ENCODE measurements at regions not wholly inside any gene's neighbourhood (a gene's known extent, or its start where the extent isn't known, plus 50 kb on each side); places are given as distances from the start of the nearest gene placed in this dataset.
"Not testable (repeated sequence)": the region's sequence is repeated elsewhere in the genome, so short reads cannot be mapped to it uniquely, and the experiment has no call there.

GRCh38 chr6:114865506-114865905 lies 522.7 kb upstream of the HS3ST5 start:
- H3K9ac ChIP-seq (ENCODE audit: insufficient read depth, low read depth, low read length); POLR2A ChIA-PET; BruUV-seq (replicated peaks); H4K20me1 ChIP-seq (ENCODE audit: insufficient read depth, low read length); intact Hi-C loops (cut with micrococcal nuclease; ENCODE audit: unreplicated experiment); H3K36me3 ChIP-seq (replicated peaks in 1 of 2; ENCODE audit: control insufficient read depth in 1 of 2, insufficient read depth in 2 of 2, low read length in 2 of 2); H3K9me3 ChIP-seq (ENCODE audit: low read length); H3K4me2 ChIP-seq (ENCODE audit: low read depth, low read length); H3K27me3 ChIP-seq (ENCODE audit: control insufficient read depth in 1 of 2, insufficient read depth in 2 of 2, low read length in 2 of 2); in situ Hi-C loops (cut with HindIII; ENCODE audit: extremely low pct_ligation_motif_present, low pct_unique_long_range_greater_than_20kb); FAIRE-seq; H3K4me3 ChIP-seq (replicated peaks in 1 of 3; ENCODE audit: insufficient read depth in 1 of 3, low read depth in 2 of 3, low read length in 3 of 3); H3K79me2 ChIP-seq (ENCODE audit: insufficient read depth, low read length); ATAC-seq; DNase-seq (ENCODE audit: low spot score); H2AFZ ChIP-seq (ENCODE audit: low read length); H3K27ac ChIP-seq (ENCODE audit: extremely low read length, insufficient read depth, low read length); H3K4me1 ChIP-seq (ENCODE audit: insufficient read depth, low read length); CTCF ChIA-PET (ENCODE audit: low intra/inter-chr PET ratio, low total read pairs): not testable (repeated sequence)
- 42% methylated on average over 14 of the region's 14 CpGs for WGBS (ENCODE audit: low lambda C conversion rate)

GRCh38 chr6:114863610-114864009 lies 520.8 kb upstream of the HS3ST5 start:
- no peaks in the 10 kb centered on the region for H3K27me3 ChIP-seq (ENCODE audit: control insufficient read depth in 1 of 2, insufficient read depth in 2 of 2, low read length in 2 of 2)
- no peaks in the 10 kb centered on the region for H3K9me3 ChIP-seq (ENCODE audit: low read length)
- no peaks in the 10 kb centered on the region for H3K79me2 ChIP-seq (ENCODE audit: insufficient read depth, low read length)
- no peaks in the 10 kb centered on the region for H4K20me1 ChIP-seq (ENCODE audit: insufficient read depth, low read length)
- H3K4me1 ChIP-seq (ENCODE audit: insufficient read depth, low read length), result no peaks in the 10 kb centered on the region
- DNase-seq (ENCODE audit: low spot score), result no peak
- POLR2A ChIA-PET, result no interaction called here
- ATAC-seq, result no peak
- H3K27ac ChIP-seq (ENCODE audit: extremely low read length, insufficient read depth, low read length), result no peak overlapping the region
- FAIRE-seq, result no peak
- H3K36me3 ChIP-seq (replicated peaks in 1 of 2; ENCODE audit: control insufficient read depth in 1 of 2, insufficient read depth in 2 of 2, low read length in 2 of 2), result no peaks in the 10 kb centered on the region
- no peak overlapping the region for H2AFZ ChIP-seq (ENCODE audit: low read length)
- H3K4me2 ChIP-seq (ENCODE audit: low read depth, low read length), result no peak overlapping the region
- H3K9ac ChIP-seq (ENCODE audit: insufficient read depth, low read depth, low read length), result no peak overlapping the region
- WGBS (ENCODE audit: low lambda C conversion rate), result 1% methylated on average over 2 of the region's 2 CpGs
- CTCF ChIA-PET (ENCODE audit: low intra/inter-chr PET ratio, low total read pairs), result no interaction called here
- in situ Hi-C loops (cut with HindIII; ENCODE audit: extremely low pct_ligation_motif_present, low pct_unique_long_range_greater_than_20kb) (no loop called here), intact Hi-C loops (cut with micrococcal nuclease; ENCODE audit: unreplicated experiment) (no loop called here)
- no peak for TF ChIP-seq ZNF614 (CRISPR knock-in tag; IDR thresholded peaks at IDR 0.05; ENCODE audit: borderline replicate concordance)
- BruUV-seq (replicated peaks), result no TSS peak
- H3K4me3 ChIP-seq (replicated peaks in 1 of 3; ENCODE audit: insufficient read depth in 1 of 3, low read depth in 2 of 3, low read length in 3 of 3), result no peak overlapping the region

GRCh38 chr6:114862819-114863218 lies 520.0 kb upstream of the HS3ST5 start:
- intact Hi-C loops (cut with micrococcal nuclease; ENCODE audit: unreplicated experiment) (no loop called here), in situ Hi-C loops (cut with HindIII; ENCODE audit: extremely low pct_ligation_motif_present, low pct_unique_long_range_greater_than_20kb) (no loop called here)
- Histone ChIP-seq H3K36me3 (replicated peaks in 1 of 2; ENCODE audit: control insufficient read depth in 1 of 2, insufficient read depth in 2 of 2, low read length in 2 of 2) (no peaks in the 10 kb centered on the region), H3K4me2 (ENCODE audit: low read depth, low read length) (no peak overlapping the region), H3K79me2 (ENCODE audit: insufficient read depth, low read length) (no peaks in the 10 kb centered on the region), H4K20me1 (ENCODE audit: insufficient read depth, low read length) (no peaks in the 10 kb centered on the region), H3K27ac (ENCODE audit: extremely low read length, insufficient read depth, low read length) (no peak overlapping the region), H3K9ac (ENCODE audit: insufficient read depth, low read depth, low read length) (no peak overlapping the region), H3K9me3 (ENCODE audit: low read length) (no peaks in the 10 kb centered on the region), H2AFZ (ENCODE audit: low read length) (no peak overlapping the region), H3K4me1 (ENCODE audit: insufficient read depth, low read length) (no peaks in the 10 kb centered on the region), H3K27me3 (ENCODE audit: control insufficient read depth in 1 of 2, insufficient read depth in 2 of 2, low read length in 2 of 2) (no peaks in the 10 kb centered on the region), H3K4me3 (replicated peaks in 1 of 3; ENCODE audit: insufficient read depth in 1 of 3, low read depth in 2 of 3, low read length in 3 of 3) (no peak overlapping the region)
- 2% methylated on average over 2 of the region's 2 CpGs for WGBS (ENCODE audit: low lambda C conversion rate)
- ChIA-PET POLR2A (no interaction called here), CTCF (ENCODE audit: low intra/inter-chr PET ratio, low total read pairs) (no interaction called here)
- TF ChIP-seq ZNF672 (CRISPR knock-in tag; IDR thresholded peaks at IDR 0.05) (no peak), CENPT (CRISPR knock-in tag; IDR thresholded peaks at IDR 0.05; ENCODE audit: low read depth) (no peak), ZNF350 (CRISPR knock-in tag; IDR thresholded peaks at IDR 0.05; ENCODE audit: borderline replicate concordance, low read depth) (no peak), MAFF (IDR thresholded peaks at IDR 0.05; ENCODE audit: low read depth, low read length) (no peak), ZMYM4 (CRISPR knock-in tag; IDR thresholded peaks at IDR 0.05) (no peak), ZFX (CRISPR knock-in tag; IDR thresholded peaks at IDR 0.05; ENCODE audit: low read depth) (no peak), JUND (CRISPR knock-in tag; IDR thresholded peaks at IDR 0.05) (no peak), MTF1 (CRISPR knock-in tag; IDR thresholded peaks at IDR 0.05) (no peak), SP140L (CRISPR knock-in tag; IDR thresholded peaks at IDR 0.05; ENCODE audit: borderline replicate concordance) (no peak), TBX3 (IDR thresholded peaks at IDR 0.05; ENCODE audit: borderline replicate concordance) (no peak)
- DNase-seq (ENCODE audit: low spot score) (no peak), ATAC-seq (no peak), FAIRE-seq (no peak)
- no TSS peak for BruUV-seq (replicated peaks)

Data from HepG2 (cell line).